Activated T-cell treated with anti-CD3 and anti-CD28 coated beads, Interleukin-2, amount 50 U/mL, for 48 hours (primary cell): ENCODE measurements at regions not wholly inside any gene's neighbourhood (a gene's known extent, or its start where the extent isn't known, plus 50 kb on each side); places are given as distances from the start of the nearest gene placed in this dataset.

ENCODE experiments used
- DNase-seq, 2 experiments: peaks; one replicate each; pipeline ENCODE4 v3.0.0-alpha.2; 2020

DNA sequence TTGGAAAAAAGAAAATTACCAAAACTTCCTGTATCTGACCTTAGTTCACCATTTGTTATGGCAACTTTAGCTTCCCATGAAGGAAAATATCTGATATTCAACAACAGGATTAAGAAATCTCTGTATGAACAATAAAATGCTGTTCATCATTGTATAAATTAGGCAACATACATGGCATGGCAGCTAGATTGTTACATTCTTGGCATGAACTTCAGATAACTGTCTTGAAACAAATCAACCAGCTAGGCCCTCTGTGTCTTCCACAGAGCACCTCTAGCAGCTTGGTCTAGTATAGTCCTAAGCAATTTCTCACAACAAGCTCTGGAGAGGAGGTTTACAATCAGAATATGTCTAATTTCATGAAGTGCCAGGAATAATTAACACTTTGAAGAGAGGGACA, 105.4 kb upstream of the PCDH7 start:
- DNase-seq = no peak

DNA sequence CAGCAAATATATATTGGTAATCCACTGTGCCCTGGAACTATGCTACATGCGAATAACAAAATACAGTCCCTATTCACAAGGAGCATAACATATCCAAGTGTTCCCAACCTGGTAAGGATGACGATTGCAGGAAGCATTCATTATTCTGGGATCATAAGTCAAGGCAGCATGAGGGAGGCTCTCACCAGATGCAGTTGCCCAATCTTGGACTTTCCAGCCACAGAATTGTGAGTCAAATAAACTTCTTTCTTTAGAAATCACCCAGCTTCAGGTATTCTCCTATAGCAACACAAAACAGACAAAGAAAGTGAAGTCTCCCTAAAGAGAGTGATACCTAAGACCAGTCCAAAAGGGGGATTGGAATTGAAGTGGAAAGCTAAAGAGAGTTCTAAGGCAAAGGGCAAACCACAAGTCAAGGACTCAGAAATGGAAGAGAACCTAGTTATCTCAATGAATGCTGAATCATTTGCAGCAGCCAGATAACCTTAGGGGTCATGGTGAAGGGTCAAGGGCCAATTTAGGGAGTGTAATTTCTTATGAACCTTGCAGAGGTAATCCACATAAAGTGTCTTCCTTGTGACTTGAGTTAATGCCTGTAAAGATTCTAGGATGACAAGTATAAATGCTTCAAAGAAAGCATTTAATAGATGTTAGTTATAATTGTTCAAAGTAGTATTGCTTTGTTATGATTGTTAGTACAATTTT, 103.1 kb upstream of the PCDH7 start:
- no peak for DNase-seq

DNA sequence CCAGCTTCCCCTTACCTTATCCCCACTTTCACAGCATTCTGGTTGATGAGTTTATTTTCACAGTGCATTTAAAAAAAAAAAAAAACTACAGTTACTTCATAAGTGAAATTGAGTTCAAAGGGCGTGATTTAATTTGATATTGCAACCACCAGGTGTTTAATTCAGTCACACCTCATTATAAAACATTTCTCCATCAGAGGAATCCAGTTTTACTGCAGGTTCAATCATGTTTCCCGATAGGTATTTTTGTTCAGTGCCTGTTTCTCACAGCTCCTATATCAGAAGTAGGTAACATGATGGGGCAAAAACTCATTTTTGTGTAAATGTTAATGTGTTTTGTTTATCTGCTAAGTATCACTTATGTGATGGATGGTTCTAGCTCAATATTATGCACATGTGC, 102.3 kb upstream of the PCDH7 start:
- no peak for DNase-seq

DNA sequence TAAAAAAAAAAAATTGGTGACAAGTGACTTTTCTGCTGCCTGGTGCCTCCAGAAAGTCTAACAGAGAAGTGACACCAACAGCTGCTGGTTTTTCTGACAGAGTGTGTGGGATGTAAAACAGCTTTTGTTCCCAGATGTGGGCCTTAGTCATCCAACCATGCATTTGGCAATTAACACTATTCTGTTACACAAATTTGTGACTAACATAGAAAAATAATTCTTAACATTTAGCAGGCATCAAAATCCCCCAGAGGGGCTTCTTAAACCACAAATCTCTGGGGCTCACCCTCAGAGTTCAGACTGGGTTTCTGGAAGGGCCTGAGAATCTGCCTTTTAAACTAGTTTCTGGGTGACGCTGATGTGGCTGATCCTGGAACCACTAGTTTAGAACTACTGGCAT, 100.5 kb upstream of the PCDH7 start:
- no peak for DNase-seq

DNA sequence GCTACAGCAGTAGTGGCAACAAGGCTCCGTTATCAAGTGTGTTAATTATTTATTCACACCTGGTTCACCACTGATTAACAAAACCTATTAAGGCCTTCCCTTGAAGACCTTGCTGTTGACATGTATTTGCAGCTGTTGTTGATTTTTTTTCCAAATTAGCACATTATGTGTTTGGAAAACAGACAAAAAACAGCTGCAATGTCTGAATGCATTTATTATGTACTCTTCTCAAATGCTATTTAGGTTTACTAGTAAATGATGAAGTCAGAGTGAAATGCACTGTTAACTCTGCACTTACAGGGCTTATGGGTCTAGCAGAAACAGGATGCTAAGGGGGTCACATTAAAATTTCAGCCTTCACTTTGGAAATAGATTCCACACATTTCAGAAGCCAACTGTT, 99.5 kb upstream of the PCDH7 start:
- no peak for DNase-seq

DNA sequence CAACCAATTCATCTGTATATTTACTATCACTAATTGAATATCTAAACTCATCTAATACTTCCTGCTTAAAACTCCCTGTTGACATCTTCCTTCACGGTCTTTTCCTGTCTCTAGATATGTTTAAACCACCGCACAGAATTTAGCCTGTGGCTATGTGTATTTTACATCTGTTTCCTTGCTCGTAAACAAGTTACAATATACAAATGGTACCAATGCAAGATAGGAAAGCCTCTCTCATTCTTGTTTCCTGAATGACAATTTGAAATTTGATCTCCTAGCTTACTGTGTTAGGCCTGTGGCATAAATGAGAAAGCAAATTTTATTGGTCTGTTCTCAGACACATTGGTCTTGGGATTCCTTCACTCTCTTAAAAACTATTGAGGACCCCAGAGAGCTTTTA, 89.7 kb upstream of the PCDH7 start:
- no peak for DNase-seq

DNA sequence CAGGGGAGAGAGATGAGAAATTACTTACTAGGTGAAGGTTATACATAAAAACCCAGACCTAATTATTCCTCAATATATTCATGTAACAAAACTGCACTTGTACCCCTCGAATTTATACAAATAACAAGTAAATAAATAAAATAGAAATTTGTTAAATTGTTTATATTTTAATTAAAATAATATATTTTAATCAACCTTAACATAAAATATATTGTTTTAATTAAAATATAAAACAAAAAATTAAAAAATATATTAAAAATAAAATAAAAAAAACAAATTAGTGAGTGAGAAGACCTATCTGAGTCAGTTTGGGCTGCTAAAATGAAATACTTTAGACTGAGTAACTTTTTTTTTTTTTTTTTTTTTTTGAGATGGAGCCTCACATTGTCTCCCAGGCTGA, 87.4 kb upstream of the PCDH7 start:
- no peak for DNase-seq

DNA sequence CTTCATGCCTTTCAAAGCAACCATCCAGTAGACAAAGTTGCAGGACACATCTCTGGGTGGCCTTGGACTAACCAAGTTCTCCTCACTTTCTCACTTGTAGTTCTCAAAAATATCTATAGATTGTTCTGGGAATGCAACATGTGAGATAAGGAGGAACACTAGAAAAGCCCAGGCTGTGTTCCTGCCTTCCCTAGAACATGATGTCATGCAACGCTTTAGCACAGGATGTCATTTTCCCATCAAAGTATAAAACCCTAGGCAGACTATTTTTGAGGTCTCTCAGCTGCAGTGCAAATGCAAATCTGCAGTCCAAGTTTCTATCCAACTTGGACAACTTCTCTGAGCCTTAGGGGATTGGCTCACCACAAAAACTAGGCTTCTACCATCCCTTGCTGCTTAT, 78.8 kb upstream of the PCDH7 start:
- DNase-seq = no peak

DNA sequence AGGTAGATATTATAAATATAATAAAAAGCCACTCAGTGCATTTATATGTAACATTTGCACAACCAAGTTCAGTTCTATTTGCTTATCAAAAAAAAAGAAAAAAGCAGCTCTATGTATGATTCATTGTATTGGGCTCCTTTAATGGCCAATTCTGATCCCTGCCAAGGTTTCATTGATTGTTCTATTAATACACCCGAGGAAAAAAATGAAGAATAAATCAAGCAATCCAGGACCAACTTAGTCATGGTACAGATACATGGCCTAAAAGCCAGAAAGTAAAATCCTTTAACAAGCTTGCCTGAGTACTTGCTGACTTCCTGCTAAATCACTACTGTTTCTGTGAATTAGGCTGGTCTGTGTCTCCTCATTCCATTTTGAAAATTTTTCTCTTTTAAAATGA, 77.6 kb upstream of the PCDH7 start:
- DNase-seq = no peak

DNA sequence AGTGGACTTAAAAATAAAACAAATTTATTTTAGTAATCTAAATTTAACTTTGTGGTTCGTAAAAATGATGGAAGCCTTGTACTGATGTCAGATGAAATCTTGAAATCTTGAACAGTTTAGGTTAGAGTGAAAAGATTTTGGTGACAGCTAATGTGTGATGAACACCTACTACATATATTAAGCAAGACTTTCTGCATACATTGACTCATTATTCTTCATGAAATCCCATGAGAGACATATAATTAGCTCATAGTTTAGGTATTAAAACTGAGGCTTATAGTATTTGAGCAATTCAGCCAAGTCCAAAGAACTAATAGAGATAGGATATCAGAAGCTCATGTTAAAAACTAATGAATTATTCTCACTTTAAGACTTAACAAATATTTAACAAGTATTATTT, 66.9 kb upstream of the PCDH7 start:
- DNase-seq = no peak

DNA sequence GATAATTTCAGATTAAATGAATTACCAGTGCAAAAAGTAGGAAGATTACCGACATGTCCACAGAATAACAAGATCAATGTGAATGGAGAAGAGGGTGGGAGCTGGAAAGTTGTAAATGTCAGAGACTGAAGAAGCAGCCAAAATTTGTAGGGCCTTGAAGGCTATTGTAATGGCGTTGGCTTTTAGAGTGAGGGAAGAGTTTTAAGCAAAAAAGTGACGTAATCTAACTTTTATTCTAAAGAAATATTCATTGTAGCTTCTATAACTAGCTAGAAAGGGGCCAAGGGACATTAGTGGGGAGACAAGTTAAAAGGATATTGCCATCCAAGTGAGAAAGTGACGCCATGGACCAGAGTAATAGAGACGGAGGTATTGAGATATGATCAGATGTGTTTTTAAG, 63.3 kb upstream of the PCDH7 start:
- no peak for DNase-seq

DNA sequence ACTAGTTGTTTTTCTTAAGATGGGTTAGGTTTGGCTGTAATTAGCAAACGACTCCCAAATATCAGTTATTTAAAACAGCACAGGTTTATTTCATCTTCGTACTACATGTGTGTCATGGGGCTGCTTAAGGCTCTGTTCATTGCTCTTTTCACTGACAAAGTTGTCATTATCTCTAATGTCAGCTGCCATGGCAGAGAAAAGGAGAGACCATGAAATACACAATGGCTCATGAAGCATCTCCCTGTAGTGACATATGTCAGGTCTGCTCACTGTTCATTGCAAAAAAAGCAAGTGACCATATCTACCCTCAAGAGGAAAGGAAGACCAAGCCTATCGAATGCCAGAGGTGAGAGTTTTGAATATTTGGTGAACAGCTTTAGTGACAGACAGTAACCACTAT, 52.2 kb upstream of the PCDH7 start:
- no peak for DNase-seq

DNA sequence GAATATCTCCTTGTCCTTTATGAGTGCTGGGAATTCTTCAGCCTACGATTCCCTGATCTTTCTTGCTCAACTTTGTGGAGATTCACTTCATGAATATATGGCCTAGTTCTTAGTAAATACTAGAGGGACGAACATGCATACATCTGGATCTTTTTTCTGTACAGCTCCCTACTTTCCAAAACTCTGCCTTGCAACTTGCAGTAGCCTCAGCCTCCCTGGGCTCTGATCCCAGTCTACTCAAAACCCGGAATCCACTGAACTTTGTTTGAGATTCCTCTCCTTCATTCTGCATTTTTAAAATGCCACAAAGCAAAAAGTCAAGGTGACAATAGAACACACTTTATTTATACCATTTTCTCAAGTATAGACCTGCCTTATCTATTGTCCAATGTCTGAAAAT, 50.0 kb upstream of the PCDH7 start:
- DNase-seq = no peak
